GM12878 (cell line): ENCODE measurements at regions not wholly inside any gene's neighbourhood (a gene's known extent, or its start where the extent isn't known, plus 50 kb on each side); places are given as distances from the start of the nearest gene placed in this dataset.

Experiments
- ATAC-seq: fragments of 200-7000 bp; cut with Tn5 transposase; 3 replicates; pipeline ENCODE4 v1.9.1; 2020; ENCODE audit warnings: mild to moderate bottlenecking, moderate library complexity
- BruUV-seq: library from RNA; stranded (reverse); fragments of 400-500 nt; replicated peaks from 2 replicates; lab custom pipeline; 2021; lab: Mats Ljungman, UMichigan
- CTCF ChIA-PET: fragments of 300-600 bp; sonication (Branson Sonifier 250); formaldehyde crosslinking; extraction: SDS; loops from one replicate; lab custom pipeline; 2021; ENCODE audit warnings: inconsistent platforms; lab: Yijun Ruan, JAX
- POLR2A ChIA-PET: fragments of 350-600 bp; formaldehyde crosslinking; extraction: SDS; loops from one replicate; lab custom pipeline; 2021; ENCODE audit warnings: inconsistent platforms; lab: Charles Lee
- RAD21 ChIA-PET: fragments of 300-600 bp; sonication (Branson Sonifier 250); formaldehyde crosslinking; loops from one replicate; lab custom pipeline; 2023; ENCODE audit warnings: antibody characterized with exemption; ENCODE audit not compliant: unreplicated experiment; lab: Charles Lee
- SMC1A ChIA-PET: fragments of 300-600 bp; sonication (Branson Sonifier 250); formaldehyde crosslinking; loops from one replicate; lab custom pipeline; 2023; ENCODE audit not compliant: unreplicated experiment, uncharacterized antibody; lab: Charles Lee
- DNase-seq: peaks from one replicate; pipeline ENCODE4 v3.0.0-alpha.2; 2011; ENCODE audit warnings: low read depth, low spot score
- FAIRE-seq: peaks from 3 replicates; lab custom pipeline; 2011; peaks lifted over from hg19 to GRCh38; lab: Jason Lieb, UNC
- H2AFZ ChIP-seq: 2 replicates; pipeline ENCODE4 v1.6.0; 2011; ENCODE audit warnings: low read depth, low read length, control low read depth; ENCODE audit not compliant: control insufficient read depth
- H3K27ac ChIP-seq: 2 replicates; pipeline ENCODE4 v1.5.1; 2011; ENCODE audit warnings: control low read depth; ENCODE audit not compliant: control insufficient read depth, insufficient read depth
- H3K27me3 ChIP-seq, 2 experiments: replicated peaks in 1 of 2; 2 replicates each; pipeline versions ENCODE4 v1.6.0 to v1.6.1; 2011; ENCODE audit warnings: low read length in 1 of 2; ENCODE audit not compliant: control insufficient read depth in 2 of 2, insufficient read depth in 2 of 2
- H3K36me3 ChIP-seq, 2 experiments: 2 replicates each; pipeline ENCODE4 v1.5.1; 2011; ENCODE audit warnings: low read length in 1 of 2; ENCODE audit not compliant: control insufficient read depth in 2 of 2, insufficient read depth in 2 of 2
- H3K4me1 ChIP-seq: 2 replicates; pipeline ENCODE4 v1.6.1; 2011; ENCODE audit warnings: mild to moderate bottlenecking, low read length, moderate library complexity, mixed read lengths; ENCODE audit not compliant: control insufficient read depth, insufficient read depth
- H3K4me2 ChIP-seq: 2 replicates; pipeline ENCODE4 v1.6.0; 2011; ENCODE audit warnings: control low read depth; ENCODE audit not compliant: control insufficient read depth, insufficient read depth
- H3K4me3 ChIP-seq: fragments of 200-600 bp; sonication (generic); 2 replicates; pipeline ENCODE4 v1.5.1; 2016
- H3K79me2 ChIP-seq: 2 replicates; pipeline ENCODE4 v1.6.0; 2011; ENCODE audit warnings: low read length; ENCODE audit not compliant: control insufficient read depth, insufficient read depth
- H3K9ac ChIP-seq: 2 replicates; pipeline ENCODE4 v1.8.0; 2011; ENCODE audit warnings: low read length, control low read depth, mixed read lengths; ENCODE audit not compliant: control insufficient read depth, insufficient read depth
- H3K9me3 ChIP-seq: replicated peaks from 3 replicates; pipeline ENCODE4 v1.5.1; 2011; ENCODE audit warnings: mild to moderate bottlenecking, low read length; ENCODE audit not compliant: control insufficient read depth, insufficient read depth
- H4K20me1 ChIP-seq: 2 replicates; pipeline ENCODE4 v1.6.0; 2011; ENCODE audit not compliant: control insufficient read depth, insufficient read depth
- ATF7 ChIP-seq: fragments of 450-650 bp; IDR thresholded peaks from 2 replicates; pipeline ENCODE4 v1.6.1; 2016; ENCODE audit warnings: low read depth, mild to moderate bottlenecking
- BMI1 ChIP-seq: fragments of 450-650 bp; IDR thresholded peaks from 2 replicates; pipeline ENCODE4 v1.6.1; 2016; ENCODE audit warnings: mild to moderate bottlenecking, moderate library complexity, borderline replicate concordance
- FOXM1 ChIP-seq: IDR thresholded peaks from 2 replicates; pipeline ENCODE4 v1.6.1; 2012; ENCODE audit warnings: low read depth, mild to moderate bottlenecking, inconsistent platforms, low read length, moderate library complexity
- HDGF ChIP-seq: fragments of 450-650 bp; IDR thresholded peaks from 2 replicates; pipeline ENCODE4 v1.6.1; 2016; ENCODE audit warnings: antibody characterized with exemption
- JUNB ChIP-seq: IDR thresholded peaks from 2 replicates; pipeline ENCODE4 v1.6.1; 2016; ENCODE audit warnings: antibody characterized with exemption, mild to moderate bottlenecking
- JUND ChIP-seq: IDR thresholded peaks from 2 replicates; pipeline ENCODE4 v1.6.1; 2012; ENCODE audit warnings: low read depth, mild to moderate bottlenecking, low read length, improper control_type of control experiment, moderate library complexity
- MLLT1 ChIP-seq: fragments of 450-650 bp; IDR thresholded peaks from 2 replicates; pipeline ENCODE4 v1.6.1; 2016; ENCODE audit warnings: mild to moderate bottlenecking
- MYB ChIP-seq: fragments of 150-350 bp; IDR thresholded peaks from 2 replicates; pipeline ENCODE4 v1.6.1; 2014; ENCODE audit warnings: mild to moderate bottlenecking, low read depth, low read length, borderline replicate concordance
- MYC ChIP-seq: IDR thresholded peaks from 2 replicates; pipeline ENCODE4 v1.6.1; 2011; ENCODE audit warnings: mild to moderate bottlenecking, low read length, moderate library complexity, inconsistent platforms; ENCODE audit not compliant: insufficient read depth, insufficient replicate concordance, insufficient read length, severe bottlenecking
- NR2F1 ChIP-seq: fragments of 450-650 bp; conservative IDR thresholded peaks from 2 replicates; pipeline ENCODE4 v1.6.1; 2017; ENCODE audit warnings: mild to moderate bottlenecking
- PKNOX1 ChIP-seq: fragments of 450-650 bp; IDR thresholded peaks from 2 replicates; pipeline ENCODE4 v1.6.1; 2016; ENCODE audit warnings: mild to moderate bottlenecking
- RB1 ChIP-seq: fragments of 450-650 bp; formaldehyde crosslinking; IDR thresholded peaks from 2 replicates; pipeline ENCODE4 v1.6.1; 2017; ENCODE audit warnings: mild to moderate bottlenecking, borderline replicate concordance
- RBBP5 ChIP-seq: fragments of 200-600 bp; sonication (generic); conservative IDR thresholded peaks from 2 replicates; pipeline ENCODE4 v1.6.1; 2016
- SMARCA5 ChIP-seq: fragments of 450-650 bp; IDR thresholded peaks from 2 replicates; pipeline ENCODE4 v1.6.1; 2017; ENCODE audit warnings: mild to moderate bottlenecking
- SMC3 ChIP-seq: IDR thresholded peaks from 2 replicates; pipeline ENCODE4 v1.6.1; 2011; ENCODE audit warnings: low read length, improper control_type of control experiment, borderline replicate concordance
- SREBF2 ChIP-seq: IDR thresholded peaks from 2 replicates; pipeline ENCODE4 v1.6.1; 2012; ENCODE audit warnings: mild to moderate bottlenecking, low read length
- WGBS: methylation state at CpG from one replicate; pipeline ENCODE4 v1.1.6; 2016; ENCODE audit warnings: low lambda C conversion rate; ENCODE audit not compliant: insufficient replicate concordance, insufficient coverage; ENCODE audit errors: missing lambda C conversion rate; 5-methylcytosine and 5-hydroxymethylcytosine counted together
- in situ Hi-C: fragments of 300-500 bp; cut with MboI; formaldehyde crosslinking; loops from 9 replicates; pipeline ENCODE4 v1.14.3; 2018; ENCODE audit warnings: mixed read lengths
- intact Hi-C: fragments of 100-400 bp; cut with micrococcal nuclease; formaldehyde crosslinking; loops from one replicate; pipeline ENCODE4 v1.14.2; 2022; ENCODE audit not compliant: unreplicated experiment

GRCh38 chr3:14340960-14341708 is 61.3 kb upstream of the SLC6A6 start:
- WGBS, result 35% methylated on average over 14 of the region's 14 CpGs
- Histone ChIP-seq H3K9ac (no peak overlapping the region), H2AFZ (no peak overlapping the region), H3K4me1 (no peaks in the 10 kb centered on the region), H3K27ac (no peak overlapping the region), H3K4me2 (no peak overlapping the region), H3K36me3 (no peaks in the 10 kb centered on the region), H3K27me3 (peaks cover 0 to 1% of the 10 kb centered on the region in 2 experiments; a peak in 3 of 4 replicates), H3K4me3 (no peak overlapping the region), H3K79me2 (no peaks in the 10 kb centered on the region), H3K9me3 (no peaks in the 10 kb centered on the region), H4K20me1 (no peaks in the 10 kb centered on the region)
- FAIRE-seq, result no peak
- ChIA-PET CTCF (no interaction called here), SMC1A (no interaction called here), RAD21 (no interaction called here), POLR2A (no interaction called here)
- TF ChIP-seq RB1 (no peak), MYC (no peak), MYB (no peak), HDGF (no peak), JUNB (no peak), FOXM1 (no peak)
- no peak for DNase-seq
- ATAC-seq, result no peak
- in situ Hi-C loops (no loop called here), intact Hi-C loops (no loop called here)
- BruUV-seq, result no TSS peak

- POLR2A ChIA-PET, result no interaction called here
- SMC1A ChIA-PET, result no interaction called here
- Histone ChIP-seq H3K4me1 (no peaks in the 10 kb centered on the region), H3K27ac (no peak overlapping the region), H3K27me3 (peaks cover 0 to 3% of the 10 kb centered on the region in 2 experiments; a peak in 3 of 4 replicates), H2AFZ (no peak overlapping the region), H3K9me3 (no peaks in the 10 kb centered on the region), H3K9ac (no peak overlapping the region), H3K79me2 (no peaks in the 10 kb centered on the region), H3K4me2 (no peak overlapping the region), H4K20me1 (no peaks in the 10 kb centered on the region), H3K36me3 (no peaks in the 10 kb centered on the region), H3K4me3 (no peak overlapping the region)
- 47% methylated on average over 21 of the region's 21 CpGs for WGBS
- in situ Hi-C loops, result no loop called here
- FAIRE-seq (no peak), ATAC-seq (no peak), DNase-seq (no peak)
- RAD21 ChIA-PET, result no interaction called here
- intact Hi-C loops, result no loop called here
- CTCF ChIA-PET, result no interaction called here
- BruUV-seq, result no TSS peak
- TF ChIP-seq ATF7 (no peak), BMI1 (no peak), NR2F1 (no peak), SREBF2 (no peak), SMARCA5 (no peak), RBBP5 (no peak), SMC3 (no peak), MLLT1 (no peak), JUND (no peak), PKNOX1 (no peak)
Measured at GRCh38 chr3:14343338-14344112, 58.9 kb upstream of the SLC6A6 start.
